Astrocyte of the cerebellum (primary cell): ENCODE measurements at regions not wholly inside any gene's neighbourhood (a gene's known extent, or its start where the extent isn't known, plus 50 kb on each side); places are given as distances from the start of the nearest gene placed in this dataset.

Experiments
- DNase-seq: peaks from one replicate; pipeline ENCODE4 v3.0.0-alpha.2; 2011; ENCODE audit warnings: low read depth
- H3K4me3 ChIP-seq: 2 replicates; pipeline ENCODE4 v1.5.1; 2011; ENCODE audit warnings: mild to moderate bottlenecking, low read depth, low read length, moderate library complexity
- CTCF ChIP-seq: IDR thresholded peaks from 2 replicates; pipeline ENCODE4 v1.5.1; 2012; ENCODE audit warnings: low read length, low read depth, moderate library complexity, mild to moderate bottlenecking; ENCODE audit errors: missing control alignments
- in situ Hi-C: cut with HindIII; loops from 2 replicates; pipeline ENCODE4 v1.10.0; 2017; ENCODE audit warnings: low sequenced_read_pairs

GRCh38 chr20:50405915-50406609 is 104.1 kb upstream of the PTPN1 start:
- TF ChIP-seq CTCF: no peak
- H3K4me3 ChIP-seq: no peak overlapping the region
- in situ Hi-C loops: no loop called here
- DNase-seq: no peak

- in situ Hi-C loops: no loop called here
- DNase-seq: no peak
Measured at GRCh38 chr20:50406610-50407136, 103.5 kb upstream of the PTPN1 start.

GRCh38 chr20:50408526-50409364 is 101.4 kb upstream of the PTPN1 start:
- DNase-seq: no peak
- in situ Hi-C loops: no loop called here
- H3K4me3 ChIP-seq: no peak overlapping the region
- TF ChIP-seq CTCF: no peak

More at GRCh38 chr20:50406610-50407136, 103.5 kb upstream of the PTPN1 start:
- no peak for TF ChIP-seq CTCF
- H3K4me3 ChIP-seq: no peak overlapping the region

GRCh38 chr20:50409495-50409894 is 100.7 kb upstream of the PTPN1 start:
- no peak overlapping the region for H3K4me3 ChIP-seq
- TF ChIP-seq CTCF: no peak
- DNase-seq: no peak
- in situ Hi-C loops: no loop called here

- TF ChIP-seq CTCF: no peak
- no peak overlapping the region for H3K4me3 ChIP-seq
- in situ Hi-C loops: loop anchor here (5.0 kb wide), 2 partner anchors 37 to 148 kb away; no protein-coding TSS in a partner anchor
- DNase-seq: no peak
Measured at GRCh38 chr20:50410343-50410742, 99.8 kb upstream of the PTPN1 start.

GRCh38 chr20:50412069-50412468 is 98.1 kb upstream of the PTPN1 start:
- no peak for TF ChIP-seq CTCF
- H3K4me3 ChIP-seq: no peak overlapping the region
- in situ Hi-C loops: loop anchor here (5.0 kb wide), 2 partner anchors 35 to 150 kb away; no protein-coding TSS in a partner anchor
- no peak for DNase-seq
